Panc1 (cell line): ENCODE measurements at regions not wholly inside any gene's neighbourhood (a gene's known extent, or its start where the extent isn't known, plus 50 kb on each side); places are given as distances from the start of the nearest gene placed in this dataset.

Experiments used
- ATAC-seq: fragments of 200-7000 bp; cut with Tn5 transposase; 2 replicates; pipeline ENCODE4 v1.9.1; 2020; ENCODE audit warnings: mild to moderate bottlenecking, moderate library complexity
- BruUV-seq: library from RNA; stranded (reverse); fragments of 400-500 nt; replicated peaks from 2 replicates; lab custom pipeline; 2021; lab: Mats Ljungman, UMichigan
- CTCF ChIA-PET: fragments of 300-600 bp; sonication (Branson Sonifier 250); formaldehyde crosslinking; loops from one replicate; lab custom pipeline; 2022; ENCODE audit warnings: antibody characterized with exemption; lab: Charles Lee
- POLR2A ChIA-PET: fragments of 300-600 bp; sonication (Branson Sonifier 250); formaldehyde crosslinking; loops from one replicate; lab custom pipeline; 2022; ENCODE audit warnings: antibody characterized with exemption; lab: Charles Lee
- DNase-seq: peaks from one replicate; pipeline ENCODE4 v3.0.0-alpha.2; 2010; ENCODE audit warnings: low read depth, low spot score
- H3K27ac ChIP-seq: 2 replicates; pipeline ENCODE4 v1.5.1; 2011; ENCODE audit warnings: mild to moderate bottlenecking, low read length, inconsistent platforms
- H3K27me3 ChIP-seq: fragments of 200-500 bp; sonication (Bioruptor generic); 2 replicates; pipeline ENCODE4 v1.6.0; 2014; ENCODE audit warnings: low read length, inconsistent platforms; ENCODE audit not compliant: control insufficient read depth, insufficient read depth
- H3K36me3 ChIP-seq: fragments of 200-500 bp; sonication (Bioruptor generic); 2 replicates; pipeline ENCODE4 v1.5.1; 2014; ENCODE audit warnings: inconsistent platforms, mild to moderate bottlenecking, low read length, moderate library complexity; ENCODE audit not compliant: control insufficient read depth, insufficient read depth
- H3K4me1 ChIP-seq: 2 replicates; pipeline ENCODE4 v1.5.1; 2011; ENCODE audit warnings: inconsistent platforms, mild to moderate bottlenecking, low read length, moderate library complexity; ENCODE audit not compliant: control insufficient read depth, insufficient read depth
- H3K4me3 ChIP-seq, 2 experiments: 2 replicates each; pipeline ENCODE4 v1.5.1; 2011 to 2012; ENCODE audit warnings: low read depth in 2 of 2, low read length in 2 of 2, mild to moderate bottlenecking in 2 of 2, inconsistent platforms in 1 of 2, moderate library complexity in 1 of 2
- H3K9me3 ChIP-seq: fragments of 200-500 bp; sonication (Bioruptor generic); 2 replicates; pipeline ENCODE4 v1.5.1; 2014; ENCODE audit warnings: low read depth, mild to moderate bottlenecking, inconsistent platforms, low read length, moderate library complexity; ENCODE audit not compliant: control insufficient read depth, insufficient read depth
- CTCF ChIP-seq: fragments of 450-650 bp; IDR thresholded peaks from 2 replicates; pipeline ENCODE4 v1.5.1; 2017; ENCODE audit warnings: mild to moderate bottlenecking
- POLR2AphosphoS5 ChIP-seq: IDR thresholded peaks from 2 replicates; pipeline ENCODE4 v1.6.1; 2012; ENCODE audit warnings: mild to moderate bottlenecking, low read depth, low read length, moderate library complexity
- REST ChIP-seq, 2 experiments: IDR thresholded peaks; 2 replicates each; pipeline ENCODE4 v1.6.1; 2011 to 2012; ENCODE audit warnings: low read depth in 2 of 2, control low read depth in 1 of 2, low read length in 1 of 2, mild to moderate bottlenecking in 1 of 2, moderate library complexity in 1 of 2; ENCODE audit not compliant: insufficient read depth in 1 of 2
- SIN3A ChIP-seq: IDR thresholded peaks from 2 replicates; pipeline ENCODE4 v1.6.1; 2012; ENCODE audit warnings: low read depth, mild to moderate bottlenecking, low read length, moderate library complexity, borderline replicate concordance; ENCODE audit not compliant: insufficient read depth
- TCF7L2 ChIP-seq: IDR thresholded peaks from 2 replicates; pipeline ENCODE4 v1.6.1; 2011; ENCODE audit warnings: mild to moderate bottlenecking, low read depth, low read length, inconsistent platforms
- in situ Hi-C: cut with HindIII; loops from 2 replicates; pipeline ENCODE4 v1.10.0; 2016; ENCODE audit warnings: low sequenced_read_pairs, low pct_unique_long_range_greater_than_20kb
- intact Hi-C: fragments of 100-400 bp; cut with micrococcal nuclease; formaldehyde crosslinking; loops from one replicate; pipeline ENCODE4 v1.10.0; 2022; ENCODE audit not compliant: unreplicated experiment

GRCh38 chrX:6734844-6735634, 200.1 kb upstream of the VCX3A start:
- Histone ChIP-seq H3K27me3 (no peaks in the 10 kb centered on the region), H3K4me3 (no peak overlapping the region), H3K9me3 (no peaks in the 10 kb centered on the region), H3K36me3 (no peaks in the 10 kb centered on the region), H3K27ac (no peak overlapping the region), H3K4me1 (no peaks in the 10 kb centered on the region)
- TF ChIP-seq TCF7L2 = no peak
- TF ChIP-seq CTCF = no peak
- no peak for TF ChIP-seq REST (IDR thresholded peaks at IDR 0.05; ENCODE audit: insufficient read depth in 1 of 2, low read depth in 2 of 2, low read length in 1 of 2)
- TF ChIP-seq SIN3A = no peak
- no peak for TF ChIP-seq POLR2AphosphoS5
- CTCF ChIA-PET = no interaction called here
- DNase-seq (no peak), ATAC-seq (no peak)
- POLR2A ChIA-PET = no interaction called here
- in situ Hi-C loops (no loop called here), intact Hi-C loops (no loop called here)
- no TSS peak for BruUV-seq

- ChIA-PET CTCF (no interaction called here), POLR2A (no interaction called here)
- no peak for TF ChIP-seq TCF7L2
- no peak for TF ChIP-seq REST (IDR thresholded peaks at IDR 0.05; ENCODE audit: insufficient read depth in 1 of 2, low read depth in 2 of 2, low read length in 1 of 2)
- no peak for TF ChIP-seq POLR2AphosphoS5
- no peak for TF ChIP-seq SIN3A
- no peak for TF ChIP-seq CTCF
- ATAC-seq (no peak), DNase-seq (no peak)
- no peaks in the 10 kb centered on the region for H3K4me1 ChIP-seq
- no peaks in the 10 kb centered on the region for H3K36me3 ChIP-seq
- in situ Hi-C loops = no loop called here
- no peaks in the 10 kb centered on the region for H3K27me3 ChIP-seq
- H3K4me3 ChIP-seq = no peak overlapping the region
- no peaks in the 10 kb centered on the region for H3K9me3 ChIP-seq
- intact Hi-C loops = no loop called here
- no TSS peak for BruUV-seq
- no peak overlapping the region for H3K27ac ChIP-seq
Observed at GRCh38 chrX:6732101-6732500, 197.2 kb upstream of the VCX3A start.
